NCI-H1105 treated with DMSO at 0.1 percent for 48 hours (cell line): ENCODE measurements at regions not wholly inside any gene's neighbourhood (a gene's known extent, or its start where the extent isn't known, plus 50 kb on each side); places are given as distances from the start of the nearest gene placed in this dataset.
"Not testable (repeated sequence)": the region's sequence is repeated elsewhere in the genome, so short reads cannot be mapped to it uniquely, and the experiment has no call there.

Experiments
- DNase-seq: peaks from one replicate; lab custom pipeline; 2025; lab: John Stamatoyannopoulos, UW

DNA sequence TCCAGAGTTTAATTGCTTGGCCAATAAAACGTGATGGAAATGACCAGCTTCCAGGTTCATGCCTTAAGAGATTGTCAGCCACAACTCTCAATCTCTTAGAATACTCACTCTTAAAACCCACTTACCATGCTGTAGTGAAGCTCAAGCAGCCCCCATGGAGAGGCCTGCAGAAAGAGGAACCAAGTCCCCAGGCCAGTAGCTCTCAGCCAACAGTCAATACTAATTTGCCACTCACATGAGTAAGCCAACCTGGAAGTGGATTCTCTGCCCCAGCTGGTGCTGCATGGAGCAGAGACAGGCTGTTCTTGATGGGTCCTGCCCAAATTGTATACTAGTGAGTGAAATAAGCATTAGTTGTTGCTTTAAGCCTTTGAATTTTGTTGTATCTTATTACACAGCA lies 155.9 kb downstream of the OXSM start:
- DNase-seq, result no peak

DNA sequence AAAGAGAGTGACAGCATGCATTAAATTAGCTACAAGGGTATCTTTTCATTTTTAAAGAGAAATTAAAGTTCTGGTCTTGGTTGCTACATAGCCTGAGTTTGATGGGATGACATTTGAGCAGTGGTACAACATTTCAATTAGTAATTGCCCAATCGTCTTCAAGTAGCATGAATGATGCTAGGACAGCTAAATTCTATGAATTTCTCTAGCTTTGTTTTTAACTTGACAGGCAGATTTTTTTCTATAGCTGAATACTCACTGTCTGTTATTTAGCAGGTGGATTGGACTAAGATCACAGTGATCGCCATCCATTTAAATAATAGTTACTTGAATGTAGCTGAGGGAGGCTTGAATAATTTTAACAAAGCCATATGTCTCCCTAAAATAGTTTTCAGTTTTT lies 162.2 kb downstream of the OXSM start:
- DNase-seq, result no peak

DNA sequence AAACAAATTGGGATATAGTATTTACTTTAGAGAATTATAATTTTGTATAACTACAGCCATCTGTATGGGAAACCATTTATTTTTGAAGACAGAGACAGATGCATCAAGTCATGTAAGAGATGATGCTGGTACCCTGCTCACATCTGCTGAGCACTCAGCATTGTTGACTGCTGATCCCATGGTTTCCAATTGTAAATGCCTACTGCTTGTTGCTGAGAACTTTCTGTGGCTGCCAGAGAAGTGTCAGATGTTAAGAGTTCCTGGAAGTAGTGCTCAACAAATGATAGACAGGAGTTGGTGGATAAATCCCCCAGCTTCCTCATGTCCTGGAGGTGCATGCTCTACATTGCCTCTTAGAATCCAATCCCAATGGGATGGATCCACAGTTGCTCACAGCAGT lies 167.1 kb downstream of the OXSM start:
- no peak for DNase-seq

DNA sequence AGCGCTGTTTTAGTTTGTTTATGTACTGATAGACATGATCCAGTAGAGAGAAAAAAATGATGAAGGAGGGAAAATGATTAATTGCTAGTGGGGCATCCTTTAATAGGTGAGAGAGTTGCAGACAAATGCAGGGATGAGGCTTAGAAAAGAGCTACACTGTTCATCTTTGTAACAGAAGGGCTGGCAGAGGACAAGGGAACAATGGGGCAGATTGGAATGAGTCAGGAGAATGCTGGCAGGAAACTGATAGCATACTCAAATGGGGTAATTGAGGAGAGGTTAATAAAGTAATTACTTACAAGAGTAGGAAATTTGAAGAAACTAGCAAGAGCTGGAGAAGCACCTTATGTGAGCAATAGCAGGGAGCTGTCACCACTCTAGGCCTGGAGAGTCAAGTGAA lies 170.9 kb downstream of the OXSM start:
- no peak for DNase-seq

DNA sequence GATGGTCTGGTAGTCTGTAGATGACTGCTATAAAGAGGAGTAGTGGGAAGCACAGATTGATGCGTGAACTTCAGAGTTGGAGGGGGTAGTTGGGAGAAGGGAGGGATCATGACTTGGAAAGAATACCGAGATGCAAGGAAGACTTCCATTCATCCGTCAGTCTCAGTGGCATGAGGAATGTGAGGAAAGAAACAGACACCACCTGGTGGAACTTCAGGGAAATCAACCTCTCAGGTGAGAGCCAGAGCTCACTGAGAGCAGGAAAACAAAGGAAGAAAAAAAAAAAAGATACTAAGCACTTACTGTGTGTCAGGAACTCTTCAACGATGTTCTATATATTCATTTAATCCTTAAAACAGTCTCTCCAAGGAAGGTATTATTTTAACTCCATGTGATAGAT lies 172.4 kb downstream of the OXSM start:
- DNase-seq, result peak; percentile 22

DNA sequence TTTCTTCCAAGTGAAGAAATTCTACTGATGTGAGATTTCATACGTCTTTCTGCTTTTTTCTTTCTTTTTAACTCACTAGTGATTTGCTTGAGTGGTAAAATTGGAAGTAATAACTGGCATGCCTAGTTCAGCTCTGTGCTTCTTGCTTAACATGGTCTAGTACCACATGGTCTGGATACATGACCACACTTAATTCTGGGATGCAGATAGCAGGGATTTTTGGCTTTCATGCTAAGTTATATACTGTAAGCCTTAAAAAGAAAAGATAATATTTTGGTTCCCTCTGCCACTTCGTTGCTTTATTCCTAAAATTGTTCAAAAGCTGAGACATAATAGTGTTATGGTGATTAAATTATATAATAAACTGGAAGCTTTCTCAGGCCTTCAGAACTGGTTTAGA lies 174.3 kb downstream of the OXSM start:
- no peak for DNase-seq

DNA sequence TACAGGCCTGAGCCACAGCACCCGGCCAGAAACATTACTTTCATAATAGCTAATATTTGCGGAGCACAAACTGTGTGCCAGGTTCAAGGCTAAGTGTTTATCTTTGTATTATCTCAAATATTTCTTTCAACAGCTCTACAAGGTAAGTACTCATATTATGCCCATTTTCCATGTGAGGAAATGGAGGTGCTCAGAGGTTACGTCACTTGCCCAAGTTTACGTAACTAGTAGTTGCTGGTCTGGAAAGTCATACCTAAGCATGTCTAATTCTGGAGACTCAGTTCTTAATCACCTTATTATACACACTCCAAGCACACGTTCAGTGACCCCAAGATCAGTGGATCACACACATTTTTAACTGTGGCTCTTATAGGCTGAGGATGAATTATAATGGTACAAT lies 177.5 kb downstream of the OXSM start:
- no peak for DNase-seq

DNA sequence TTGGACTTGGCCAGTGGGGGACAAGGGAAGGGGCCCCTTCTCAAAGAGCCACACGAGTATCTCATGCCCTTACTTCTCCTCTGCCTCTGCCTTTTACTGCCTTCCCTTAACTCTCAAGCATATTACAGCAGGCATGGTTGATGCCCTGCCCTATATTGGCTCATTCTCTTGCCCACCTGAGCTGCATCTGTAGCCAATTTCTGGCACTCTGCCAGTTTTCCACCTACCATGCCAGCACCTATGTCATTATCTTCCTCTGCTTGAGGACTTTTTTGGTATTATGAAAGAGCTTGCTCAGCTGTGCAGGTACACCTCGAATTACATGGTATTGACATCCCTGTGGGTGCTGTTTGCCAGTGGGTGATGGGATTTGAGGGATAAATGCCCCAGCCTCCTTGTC lies 181.8 kb downstream of the OXSM start:
- DNase-seq, result peak; percentile 75

DNA sequence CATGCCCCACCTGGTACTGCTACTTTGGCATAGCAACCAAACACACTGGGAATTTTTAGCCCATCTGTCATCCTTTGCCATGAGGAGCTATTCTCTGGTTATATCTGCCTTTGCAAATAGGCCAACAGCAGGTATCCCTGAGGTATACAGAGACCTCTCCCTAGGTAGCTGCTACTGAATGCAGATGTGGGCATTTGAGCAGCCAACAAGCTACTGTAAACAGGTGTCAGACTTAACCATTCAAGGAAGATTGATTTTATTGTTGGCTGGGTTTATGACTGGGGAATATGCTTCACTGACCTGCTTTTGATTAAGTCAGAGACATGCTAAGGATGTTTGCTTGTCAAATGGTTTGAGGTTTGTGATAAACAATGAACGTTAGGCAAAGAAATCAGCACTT lies 183.2 kb downstream of the OXSM start:
- DNase-seq, result no peak

DNA sequence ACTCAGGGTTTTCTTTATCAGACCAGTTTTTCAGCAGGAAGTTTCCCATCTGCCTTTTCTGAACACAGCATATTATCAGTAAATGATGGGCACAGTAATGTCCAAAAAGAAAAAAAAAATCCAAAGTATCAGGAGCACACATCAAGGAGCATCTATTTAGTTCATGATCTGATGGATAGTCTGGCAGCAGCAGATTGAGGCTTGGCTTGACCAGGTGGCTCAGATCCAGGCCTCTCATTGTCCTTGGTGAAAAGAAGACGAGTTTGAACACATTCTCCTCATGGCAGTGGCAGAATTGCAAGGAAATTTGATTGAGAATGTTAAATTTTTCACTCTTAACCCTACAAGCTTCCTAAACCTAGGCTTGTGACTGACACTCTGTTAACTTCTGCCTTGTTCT lies 192.9 kb downstream of the OXSM start:
- no peak for DNase-seq

DNA sequence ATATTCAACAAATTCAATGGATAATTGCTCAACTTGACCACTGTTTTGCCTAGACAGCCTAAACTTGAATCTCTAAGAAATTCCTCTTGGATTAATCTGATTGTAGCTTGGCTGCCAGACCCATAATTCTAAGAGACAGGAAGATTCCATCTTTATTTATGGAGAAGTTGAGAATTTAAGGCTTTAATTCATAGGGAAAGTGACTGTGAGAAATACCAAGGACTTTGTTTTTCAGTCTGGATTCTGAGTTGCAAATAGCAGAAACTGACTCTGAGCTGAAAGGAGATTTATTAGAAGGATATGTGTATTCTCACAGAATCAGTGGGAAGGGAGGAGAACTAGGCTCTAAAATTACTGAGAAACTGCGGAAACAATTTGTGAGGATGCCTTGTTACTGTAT lies 195.7 kb downstream of the OXSM start:
- DNase-seq, result no peak

DNA sequence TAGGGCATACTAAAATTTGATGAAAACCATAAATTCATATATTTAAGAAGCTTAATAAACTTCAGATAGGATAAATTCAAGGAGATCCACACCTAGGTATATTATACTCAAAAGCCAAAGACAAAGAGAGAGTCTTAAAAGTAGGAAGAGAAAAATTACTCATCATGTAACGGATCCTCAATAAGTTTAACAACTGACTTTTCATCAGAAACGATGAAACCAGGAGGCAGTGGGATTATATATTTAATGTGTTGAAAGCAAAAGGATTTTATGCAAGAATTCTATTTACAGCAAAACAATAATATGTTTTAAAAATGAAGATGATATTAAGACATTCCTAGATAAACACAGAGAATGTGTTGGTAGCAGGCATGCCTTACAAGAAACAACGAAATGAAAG lies 202.7 kb downstream of the OXSM start:
- DNase-seq, result no peak

DNA sequence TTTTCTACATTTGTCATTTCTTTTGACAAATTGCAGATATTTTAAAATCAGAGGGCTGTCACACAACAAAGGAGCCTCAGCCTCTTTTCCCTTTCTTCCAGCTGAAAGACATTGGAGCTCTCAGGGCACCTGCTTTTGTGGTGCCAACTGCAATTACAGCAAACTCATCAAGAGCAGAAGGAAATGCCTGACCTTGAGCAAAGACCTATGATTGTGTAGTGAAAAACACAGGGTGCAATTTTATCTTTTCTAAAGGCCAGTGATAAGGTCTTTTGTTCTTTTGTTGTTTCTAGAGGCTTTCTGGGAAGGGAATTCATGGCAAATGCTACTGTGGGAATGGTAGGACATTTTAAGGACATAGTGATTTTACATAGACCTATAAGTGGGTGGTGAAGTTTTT lies 214.3 kb downstream of the OXSM start:
- peak; percentile 4 for DNase-seq

DNA sequence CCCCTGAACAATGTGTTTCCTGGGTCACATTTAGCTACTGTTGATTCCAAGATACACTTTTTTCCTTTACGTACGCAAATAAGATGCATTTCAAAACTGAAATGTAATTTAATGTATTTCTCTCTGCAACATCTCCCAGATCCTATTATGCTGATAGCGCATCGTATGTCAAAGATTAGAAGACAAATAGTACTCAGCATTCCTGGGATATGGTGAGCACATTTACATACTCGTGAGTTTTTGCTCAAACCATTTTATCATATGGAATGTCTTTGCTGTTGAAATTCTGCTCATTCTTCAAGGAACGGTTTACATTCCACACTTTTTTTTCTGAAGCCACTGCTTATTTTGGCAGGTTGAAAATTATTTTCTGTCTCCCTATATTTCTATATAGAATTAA lies 221.4 kb downstream of the OXSM start:
- DNase-seq, result no peak

DNA sequence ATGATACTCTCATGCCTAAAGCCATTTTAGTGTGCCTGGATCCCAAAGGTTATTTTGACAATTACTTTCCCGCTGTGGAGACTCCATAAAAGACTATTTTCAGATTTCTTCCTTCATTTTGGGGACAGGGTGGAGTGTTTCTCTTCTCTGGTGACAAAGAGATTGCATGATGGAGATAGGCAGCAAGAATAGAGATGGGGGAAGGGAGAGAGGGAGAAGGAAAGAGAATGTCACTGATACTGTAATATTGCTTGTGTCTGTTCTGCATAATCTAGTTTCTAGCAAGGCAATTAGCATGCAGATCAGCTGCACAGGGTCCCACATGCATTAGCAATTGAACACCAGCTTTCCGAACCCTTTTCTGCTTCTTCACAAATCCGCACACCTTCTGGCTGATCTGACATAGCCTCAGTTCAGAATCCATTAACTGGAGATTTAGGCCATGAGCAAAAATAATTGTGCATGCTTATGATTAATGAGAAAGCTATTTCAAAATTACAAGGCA lies 222.4 kb downstream of the OXSM start:
- no peak for DNase-seq

DNA sequence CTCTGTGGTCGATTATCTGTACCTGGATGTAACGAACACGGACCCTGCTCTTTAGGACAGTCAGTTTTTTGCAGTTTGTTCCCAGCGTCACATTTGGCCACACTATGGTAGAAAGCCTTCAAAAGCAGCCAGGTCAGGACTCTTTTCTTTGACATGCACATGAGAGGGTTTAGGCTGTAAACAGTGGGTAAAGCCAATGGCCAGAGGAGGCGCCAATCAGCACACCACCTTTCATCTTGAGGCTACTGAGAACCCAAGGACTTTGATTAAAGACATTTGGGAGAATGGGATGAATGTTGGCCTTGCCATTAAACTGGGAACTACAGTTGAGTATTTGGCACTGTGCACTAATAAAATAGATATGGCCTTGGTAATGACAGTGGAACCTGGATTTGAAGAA lies 225.9 kb downstream of the OXSM start:
- no peak for DNase-seq

DNA sequence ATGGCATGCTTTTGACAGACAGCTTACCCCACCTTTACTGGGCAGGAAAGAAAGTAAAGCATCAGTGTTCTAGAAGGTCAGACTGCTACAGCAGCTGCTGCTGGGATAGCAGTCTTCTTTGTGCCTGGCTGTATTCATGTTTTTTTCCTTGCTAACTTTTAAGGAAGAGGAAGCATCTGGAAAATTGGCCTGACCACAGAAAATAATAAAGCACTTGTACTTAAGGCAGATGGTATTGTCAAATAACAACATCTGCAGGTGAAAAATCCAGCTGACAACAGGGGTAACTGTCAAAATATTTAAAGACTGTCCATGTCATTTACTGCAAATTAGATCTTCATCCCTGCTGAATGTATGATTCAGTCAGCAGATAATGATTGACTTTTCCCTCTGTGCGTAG lies 229.0 kb downstream of the OXSM start:
- DNase-seq, result no peak

DNA sequence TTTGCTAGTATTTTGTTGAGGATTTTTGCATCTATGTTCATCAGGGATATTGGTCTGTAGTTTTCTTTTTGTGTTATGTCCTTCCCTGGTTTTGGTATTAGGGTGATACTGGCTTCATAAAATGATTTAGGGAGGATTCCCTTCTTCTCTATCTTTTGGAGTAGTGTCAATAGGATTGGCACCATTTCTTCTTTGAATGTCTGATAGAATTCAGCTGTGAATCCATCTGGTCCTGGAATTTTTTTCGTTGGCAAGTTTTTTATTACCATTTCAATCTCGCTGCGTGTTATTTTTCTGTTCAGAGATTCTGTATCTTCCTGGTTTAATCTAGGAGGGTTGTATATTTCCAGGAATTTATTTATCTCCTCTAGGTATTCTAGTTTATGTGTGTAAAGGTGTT lies 234.3 kb downstream of the OXSM start:
- DNase-seq, result not testable (repeated sequence)

DNA sequence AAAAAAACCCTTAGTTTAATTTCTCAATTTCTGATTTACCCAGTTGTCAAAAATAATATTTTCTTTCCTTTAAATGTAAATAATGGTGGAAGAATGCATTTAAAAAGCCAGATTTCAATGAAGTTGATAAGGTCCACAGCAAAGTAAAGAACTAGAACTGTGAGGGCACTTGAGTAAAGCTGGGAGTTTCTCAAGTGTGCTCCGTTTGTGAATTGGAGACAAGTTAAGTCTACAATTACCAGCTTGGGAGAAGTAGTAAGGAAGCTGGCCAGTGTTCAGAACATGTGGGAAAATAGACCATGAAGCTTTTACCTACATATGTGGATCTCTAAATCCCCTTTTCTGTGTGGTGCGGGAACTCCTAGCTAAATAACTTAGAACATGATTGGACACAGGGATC lies 239.4 kb downstream of the OXSM start:
- no peak for DNase-seq

DNA sequence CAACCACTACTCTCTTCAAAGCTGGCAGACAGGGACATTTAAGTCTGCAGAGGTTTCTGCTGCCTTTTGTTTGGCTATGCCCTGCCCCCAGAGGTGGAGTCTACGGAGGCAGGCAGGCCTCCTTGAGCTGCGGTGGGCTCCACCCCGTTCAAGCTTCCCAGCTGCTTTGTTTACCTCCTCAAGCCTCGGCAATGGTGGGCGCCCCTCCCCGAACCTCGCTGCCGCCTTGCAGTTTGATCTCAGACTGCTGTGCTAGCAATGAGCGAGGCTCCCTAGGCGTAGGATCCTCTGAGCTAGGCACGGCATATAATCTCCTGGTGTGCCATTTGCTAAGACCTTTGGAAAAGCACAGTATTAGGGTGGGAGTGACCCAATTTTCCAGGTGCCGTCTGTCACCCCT lies 252.2 kb downstream of the OXSM start:
- not testable (repeated sequence) for DNase-seq

DNA sequence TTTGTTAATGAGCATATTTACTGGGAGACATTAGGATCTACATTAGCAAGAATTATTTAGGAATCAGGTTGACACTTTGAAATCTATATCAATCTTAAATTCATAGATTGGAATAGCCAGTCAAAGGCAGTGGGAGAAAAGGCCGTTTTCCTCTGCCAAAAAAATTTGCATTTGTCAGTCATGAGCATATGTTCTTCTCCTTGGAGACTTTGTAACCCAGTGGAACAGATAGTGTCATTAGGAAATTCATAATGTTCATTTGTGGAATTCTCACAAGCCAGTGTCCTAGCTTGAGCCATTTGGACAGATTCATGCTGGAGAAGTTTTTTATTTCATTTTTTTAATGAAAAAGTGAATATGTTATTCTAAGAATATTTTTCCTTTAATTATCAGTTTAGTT lies 260.1 kb downstream of the OXSM start:
- DNase-seq, result no peak

DNA sequence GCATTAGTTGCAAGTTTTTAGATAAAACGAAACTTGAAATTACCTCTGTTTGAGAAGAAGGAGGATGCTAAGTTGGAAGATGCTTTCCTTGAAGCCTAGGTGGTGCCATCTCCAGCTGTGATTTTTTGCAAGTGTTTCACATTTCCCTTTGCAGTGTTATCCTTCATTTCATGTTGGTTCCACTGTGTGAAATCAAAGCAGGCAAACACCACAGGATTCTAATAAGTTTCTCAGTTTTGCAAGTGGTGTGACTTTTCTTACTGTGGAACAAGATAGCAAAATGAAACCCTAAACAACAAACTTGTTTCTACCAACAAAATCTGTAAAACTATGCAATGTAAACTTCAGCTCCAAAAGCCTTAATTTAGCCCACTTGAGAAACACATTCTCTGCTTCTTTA lies 260.9 kb downstream of the OXSM start:
- DNase-seq, result no peak

DNA sequence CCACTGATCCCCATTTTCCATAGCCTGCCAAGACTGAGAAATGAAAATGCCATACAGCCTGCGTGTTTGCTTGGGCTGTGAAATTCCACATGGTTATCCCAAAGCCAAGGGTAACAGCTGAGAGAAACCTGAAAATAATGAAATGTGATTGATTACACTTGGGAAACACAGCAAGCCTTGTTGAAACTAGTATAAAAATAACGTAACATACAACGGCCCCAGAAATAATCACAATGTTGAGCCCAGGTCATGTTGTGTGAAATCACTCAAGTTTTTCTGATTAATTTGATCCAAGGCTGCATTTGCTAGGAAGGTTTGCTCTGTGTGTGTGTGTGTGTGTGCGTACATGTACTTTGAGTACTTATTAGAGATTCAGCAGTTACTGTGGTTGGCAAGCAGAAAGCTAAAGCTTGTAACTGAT lies 269.0 kb downstream of the OXSM start:
- no peak for DNase-seq

DNA sequence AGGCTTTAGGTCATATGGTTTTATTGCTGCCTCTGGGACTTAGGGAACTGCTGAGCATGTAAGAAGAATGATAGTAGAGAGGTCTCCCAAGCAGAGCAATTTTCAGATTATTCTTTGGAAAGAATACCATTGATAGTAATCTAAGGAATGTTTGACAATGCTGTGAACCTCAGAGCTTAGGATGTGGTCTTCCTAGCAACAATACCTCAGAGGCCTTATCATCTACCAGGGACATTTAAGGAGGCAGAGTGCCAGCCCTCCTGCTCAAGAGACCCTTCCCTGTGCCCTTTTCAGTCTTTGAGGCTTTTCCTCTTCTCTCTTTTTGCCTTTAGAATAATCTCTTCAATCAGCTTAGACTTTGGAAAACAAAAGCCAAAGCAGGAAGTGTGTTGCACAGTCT lies 272.1 kb downstream of the OXSM start:
- DNase-seq, result no peak

DNA sequence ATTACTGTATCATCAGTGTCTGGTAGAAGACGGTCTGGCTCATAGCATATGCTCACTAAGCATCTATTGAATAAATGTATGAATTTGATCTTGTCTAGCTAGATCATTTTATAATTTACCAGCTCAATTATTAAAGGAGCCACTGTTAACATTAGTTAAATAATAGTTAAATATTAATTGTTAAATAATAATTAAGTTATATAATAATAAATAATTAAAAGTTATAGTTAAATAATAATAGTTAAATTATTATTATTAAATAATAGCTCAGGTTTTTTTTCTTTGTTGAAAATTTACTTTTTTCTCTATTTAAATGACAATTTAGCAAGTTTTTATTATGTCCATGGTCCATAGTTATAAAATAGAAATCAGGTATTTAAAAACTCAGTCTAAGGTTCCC lies 274.4 kb downstream of the OXSM start:
- no peak for DNase-seq
